Neural progenitor cell (in vitro differentiated cells): ENCODE measurements at regions not wholly inside any gene's neighbourhood (a gene's known extent, or its start where the extent isn't known, plus 50 kb on each side); places are given as distances from the start of the nearest gene placed in this dataset.

Source experiments
- DNase-seq: peaks from one replicate; pipeline ENCODE4 v3.0.0-alpha.2; 2016; ENCODE audit warnings: low spot score
- H2AFZ ChIP-seq: fragments of 200-600 bp; sonication (generic); replicated peaks from 2 replicates; pipeline ENCODE4 v1.6.1; 2016; ENCODE audit warnings: antibody characterized with exemption
- H3F3A ChIP-seq: fragments of 200-600 bp; sonication (generic); 2 replicates; pipeline ENCODE4 v1.6.1; 2016; ENCODE audit warnings: antibody characterized with exemption, low read depth
- H3K27ac ChIP-seq: fragments of 200-600 bp; sonication (generic); 2 replicates; pipeline ENCODE4 v1.5.1; 2016; ENCODE audit warnings: mild to moderate bottlenecking
- H3K27me3 ChIP-seq: fragments of 200-600 bp; sonication (generic); 2 replicates; pipeline ENCODE4 v1.6.1; 2016; ENCODE audit warnings: mild to moderate bottlenecking, moderate library complexity
- H3K36me3 ChIP-seq: fragments of 200-600 bp; sonication (generic); 2 replicates; pipeline ENCODE4 v1.5.1; 2016
- H3K4me1 ChIP-seq: fragments of 200-600 bp; sonication (generic); 2 replicates; pipeline ENCODE4 v1.6.1; 2016; ENCODE audit warnings: mixed run types
- H3K4me2 ChIP-seq: fragments of 200-600 bp; sonication (generic); 2 replicates; pipeline ENCODE4 v1.6.1; 2016
- H3K4me3 ChIP-seq: fragments of 200-600 bp; sonication (generic); 2 replicates; pipeline ENCODE4 v1.5.1; 2016
- H3K79me2 ChIP-seq: fragments of 200-600 bp; sonication (generic); 2 replicates; pipeline ENCODE4 v1.6.1; 2016; ENCODE audit warnings: low read depth
- H3K9ac ChIP-seq: fragments of 200-600 bp; sonication (generic); 2 replicates; pipeline ENCODE4 v1.6.1; 2016
- H3K9me3 ChIP-seq: fragments of 200-600 bp; sonication (generic); 2 replicates; pipeline ENCODE4 v1.5.1; 2016; ENCODE audit warnings: low read depth
- H4K20me1 ChIP-seq: fragments of 200-600 bp; sonication (generic); 2 replicates; pipeline ENCODE4 v1.6.1; 2016; ENCODE audit warnings: low read depth
- H3K27ac Mint-ChIP-seq: 3 replicates; pipeline ENCODE4 v1.8.0; 2021; ENCODE audit warnings: mixed read lengths
- H3K27me3 Mint-ChIP-seq: 2 replicates; pipeline ENCODE4 v1.8.0; 2022; ENCODE audit warnings: low read depth, mild to moderate bottlenecking, inconsistent platforms, moderate library complexity, mixed read lengths; ENCODE audit not compliant: insufficient read depth
- H3K36me3 Mint-ChIP-seq: 3 replicates; pipeline ENCODE4 v1.8.0; 2021; ENCODE audit warnings: mixed read lengths
- H3K4me1 Mint-ChIP-seq: 3 replicates; pipeline ENCODE4 v1.8.0; 2021; ENCODE audit warnings: mixed read lengths
- H3K4me3 Mint-ChIP-seq: 3 replicates; pipeline ENCODE4 v1.8.0; 2021; ENCODE audit warnings: mild to moderate bottlenecking, moderate library complexity, mixed read lengths
- H3K9me3 Mint-ChIP-seq: 3 replicates; pipeline ENCODE4 v1.8.0; 2020; ENCODE audit warnings: mixed read lengths
- CTCF ChIP-seq: fragments of 200-600 bp; sonication (generic); IDR thresholded peaks from 2 replicates; pipeline ENCODE4 v1.5.1; 2017; ENCODE audit warnings: antibody characterized with exemption, mild to moderate bottlenecking
- EZH2 ChIP-seq: fragments of 200-600 bp; sonication (generic); IDR thresholded peaks from 2 replicates; pipeline ENCODE4 v1.6.1; 2017; ENCODE audit warnings: antibody characterized with exemption, mild to moderate bottlenecking, moderate library complexity
- EZH2phosphoT487 ChIP-seq: fragments of 200-600 bp; sonication (generic); IDR thresholded peaks from 2 replicates; pipeline ENCODE4 v1.6.1; 2017; ENCODE audit warnings: antibody characterized with exemption

- no peaks in the 10 kb centered on the region for H3K36me3 ChIP-seq
- no peaks in the 10 kb centered on the region for H3F3A ChIP-seq
- H2AFZ ChIP-seq: no peak overlapping the region
- H3K79me2 ChIP-seq: no peaks in the 10 kb centered on the region
- DNase-seq: no peak
- no peak overlapping the region for H3K27ac ChIP-seq
- no peaks in the 10 kb centered on the region for H3K27me3 ChIP-seq
- H3K9me3 Mint-ChIP-seq: no peaks in the 10 kb centered on the region
- H3K4me3 ChIP-seq: no peak overlapping the region
- H3K4me3 Mint-ChIP-seq: no peak overlapping the region
- TF ChIP-seq EZH2: no peak
- TF ChIP-seq EZH2phosphoT487: no peak
- TF ChIP-seq CTCF: no peak
- H3K36me3 Mint-ChIP-seq: no peaks in the 10 kb centered on the region
- H3K9me3 ChIP-seq: no peaks in the 10 kb centered on the region
- no peak overlapping the region for H3K4me2 ChIP-seq
- peaks cover 8% of the 10 kb centered on the region for H3K27me3 Mint-ChIP-seq
- no peak overlapping the region for H3K27ac Mint-ChIP-seq
- H3K9ac ChIP-seq: no peak overlapping the region
- H3K4me1 ChIP-seq: peaks cover 12% of the 10 kb centered on the region
- no peaks in the 10 kb centered on the region for H4K20me1 ChIP-seq
- peaks cover 17% of the 10 kb centered on the region for H3K4me1 Mint-ChIP-seq
Observed at GRCh38 chr4:25536564-25537320, 118.9 kb upstream of the SLC34A2 start.

- peaks cover 12% of the 10 kb centered on the region for H3K4me1 ChIP-seq
- no peaks in the 10 kb centered on the region for H3K9me3 Mint-ChIP-seq
- H3K36me3 Mint-ChIP-seq: no peaks in the 10 kb centered on the region
- no peak overlapping the region for H2AFZ ChIP-seq
- no peak overlapping the region for H3K4me3 Mint-ChIP-seq
- H3K27ac ChIP-seq: no peak overlapping the region
- peaks cover 8% of the 10 kb centered on the region for H3K27me3 Mint-ChIP-seq
- no peak overlapping the region for H3K4me2 ChIP-seq
- peaks cover 17% of the 10 kb centered on the region for H3K4me1 Mint-ChIP-seq
- H3K4me3 ChIP-seq: no peak overlapping the region
- H3K9ac ChIP-seq: no peak overlapping the region
- TF ChIP-seq EZH2: no peak
- TF ChIP-seq EZH2phosphoT487: no peak
- no peak for TF ChIP-seq CTCF
- no peaks in the 10 kb centered on the region for H3K27me3 ChIP-seq
- H4K20me1 ChIP-seq: no peaks in the 10 kb centered on the region
- H3F3A ChIP-seq: no peaks in the 10 kb centered on the region
- H3K9me3 ChIP-seq: no peaks in the 10 kb centered on the region
- H3K79me2 ChIP-seq: no peaks in the 10 kb centered on the region
- DNase-seq: no peak
- no peaks in the 10 kb centered on the region for H3K36me3 ChIP-seq
- no peak overlapping the region for H3K27ac Mint-ChIP-seq
Observed at GRCh38 chr4:25538430-25538829, 117.2 kb upstream of the SLC34A2 start.

- no peak overlapping the region for H2AFZ ChIP-seq
- no peaks in the 10 kb centered on the region for H3K9me3 ChIP-seq
- no peak overlapping the region for H3K9ac ChIP-seq
- no peak overlapping the region for H3K4me3 ChIP-seq
- Mint-ChIP-seq H3K9me3 (no peaks in the 10 kb centered on the region), H3K27me3 (peaks cover 8% of the 10 kb centered on the region), H3K4me3 (no peak overlapping the region), H3K4me1 (peaks cover 17% of the 10 kb centered on the region), H3K36me3 (no peaks in the 10 kb centered on the region), H3K27ac (no peak overlapping the region)
- no peaks in the 10 kb centered on the region for H3K79me2 ChIP-seq
- H3K4me1 ChIP-seq: peaks cover 12% of the 10 kb centered on the region
- no peak for DNase-seq
- no peak overlapping the region for H3K27ac ChIP-seq
- TF ChIP-seq EZH2phosphoT487 (no peak), EZH2 (no peak), CTCF (no peak)
- no peaks in the 10 kb centered on the region for H3K27me3 ChIP-seq
- no peaks in the 10 kb centered on the region for H3K36me3 ChIP-seq
- no peaks in the 10 kb centered on the region for H4K20me1 ChIP-seq
- no peaks in the 10 kb centered on the region for H3F3A ChIP-seq
- no peak overlapping the region for H3K4me2 ChIP-seq
Observed at GRCh38 chr4:25539241-25539640, 116.4 kb upstream of the SLC34A2 start.
